ENCODE measurements at regions not wholly inside any gene's neighbourhood (a gene's known extent, or its start where the extent isn't known, plus 50 kb on each side); places are given as distances from the start of the nearest gene placed in this dataset.

- FAIRE-seq = no peak
- Histone ChIP-seq H3K4me3 (no peak overlapping the region), H3K27ac (ENCODE audit: control insufficient read depth, insufficient read depth) (no peak overlapping the region), H3K79me2 (ENCODE audit: control insufficient read depth, insufficient read depth, low read length) (no peaks in the 10 kb centered on the region), H4K20me1 (ENCODE audit: control insufficient read depth, insufficient read depth) (no peaks in the 10 kb centered on the region), H3K36me3 (ENCODE audit: control insufficient read depth in 2 of 2, insufficient read depth in 2 of 2, low read length in 1 of 2) (no peaks in the 10 kb centered on the region), H3K9ac (ENCODE audit: control insufficient read depth, insufficient read depth, low read length) (no peak overlapping the region), H3K9me3 (replicated peaks; ENCODE audit: control insufficient read depth, insufficient read depth, low read length) (no peaks in the 10 kb centered on the region), H3K4me1 (ENCODE audit: control insufficient read depth, insufficient read depth, low read length) (no peaks in the 10 kb centered on the region), H3K4me2 (ENCODE audit: control insufficient read depth, insufficient read depth) (no peak overlapping the region), H2AFZ (ENCODE audit: control insufficient read depth, low read depth, low read length) (no peak overlapping the region), H3K27me3 (replicated peaks in 1 of 2; ENCODE audit: control insufficient read depth in 2 of 2, insufficient read depth in 2 of 2, low read length in 1 of 2) (no peaks in the 10 kb centered on the region)
- no peak for TF ChIP-seq NR2C1 (IDR thresholded peaks at IDR 0.05)
- TF ChIP-seq NFYB (IDR thresholded peaks at IDR 0.05; ENCODE audit: insufficient read depth, low read depth, low read length) = 0 out of 2 replicates have a peak, but pooled peaks have one; percentile 38
- TF ChIP-seq ATF2 (IDR thresholded peaks at IDR 0.05; ENCODE audit: low read length) = no peak
- intact Hi-C loops (cut with micrococcal nuclease; ENCODE audit: unreplicated experiment) (no loop called here), in situ Hi-C loops (cut with MboI) (no loop called here)
- ChIA-PET POLR2A (no interaction called here), CTCF (no interaction called here), SMC1A (ENCODE audit: uncharacterized antibody, unreplicated experiment) (no interaction called here), RAD21 (ENCODE audit: unreplicated experiment) (no interaction called here)
- no peak for DNase-seq (ENCODE audit: low read depth, low spot score)
- 20% methylated on average over 3 of the region's 3 CpGs for WGBS (ENCODE audit: insufficient coverage, insufficient replicate concordance, low lambda C conversion rate, missing lambda C conversion rate)
- BruUV-seq (replicated peaks) = no TSS peak
- no peak for ATAC-seq
These were observed 301.9 kb upstream of the RASGEF1B start for GRCh38 chr4:81773557-81773956.

- RAD21 ChIA-PET (ENCODE audit: unreplicated experiment) = no interaction called here
- H2AFZ ChIP-seq (ENCODE audit: control insufficient read depth, low read depth, low read length) = no peak overlapping the region
- no peak for TF ChIP-seq ZNF207 (IDR thresholded peaks at IDR 0.05; ENCODE audit: borderline replicate concordance)
- no peak for TF ChIP-seq SIN3A (IDR thresholded peaks at IDR 0.05; ENCODE audit: low read depth, low read length)
- TF ChIP-seq DPF2 (IDR thresholded peaks at IDR 0.05) = no peak
- TF ChIP-seq ZBTB4 (CRISPR knock-in tag; IDR thresholded peaks at IDR 0.05) = no peak
- TF ChIP-seq ATF7 (IDR thresholded peaks at IDR 0.05; ENCODE audit: low read depth) = no peak
- TF ChIP-seq BCL3 (IDR thresholded peaks at IDR 0.05; ENCODE audit: borderline replicate concordance, insufficient read depth, low read depth, low read length, poor library complexity, severe bottlenecking) = no peak
- no peak for TF ChIP-seq ZSCAN29 (IDR thresholded peaks at IDR 0.05)
- H3K9ac ChIP-seq (ENCODE audit: control insufficient read depth, insufficient read depth, low read length) = no peak overlapping the region
- intact Hi-C loops (cut with micrococcal nuclease; ENCODE audit: unreplicated experiment) = no loop called here
- BruUV-seq (replicated peaks) = no TSS peak
- H3K79me2 ChIP-seq (ENCODE audit: control insufficient read depth, insufficient read depth, low read length) = no peaks in the 10 kb centered on the region
- no peak overlapping the region for H3K4me2 ChIP-seq (ENCODE audit: control insufficient read depth, insufficient read depth)
- H4K20me1 ChIP-seq (ENCODE audit: control insufficient read depth, insufficient read depth) = no peaks in the 10 kb centered on the region
- DNase-seq (ENCODE audit: low read depth, low spot score) (no peak), ATAC-seq (no peak), FAIRE-seq (no peak)
- no peaks in the 10 kb centered on the region for H3K9me3 ChIP-seq (replicated peaks; ENCODE audit: control insufficient read depth, insufficient read depth, low read length)
- no peaks in the 10 kb centered on the region for H3K27me3 ChIP-seq (replicated peaks in 1 of 2; ENCODE audit: control insufficient read depth in 2 of 2, insufficient read depth in 2 of 2, low read length in 1 of 2)
- CTCF ChIA-PET = no interaction called here
- no peak overlapping the region for H3K4me3 ChIP-seq
- no peaks in the 10 kb centered on the region for H3K4me1 ChIP-seq (ENCODE audit: control insufficient read depth, insufficient read depth, low read length)
- POLR2A ChIA-PET = no interaction called here
- H3K36me3 ChIP-seq (ENCODE audit: control insufficient read depth in 2 of 2, insufficient read depth in 2 of 2, low read length in 1 of 2) = no peaks in the 10 kb centered on the region
- 6% methylated on average over 1 of the region's 1 CpG for WGBS (ENCODE audit: insufficient coverage, insufficient replicate concordance, low lambda C conversion rate, missing lambda C conversion rate)
- SMC1A ChIA-PET (ENCODE audit: uncharacterized antibody, unreplicated experiment) = no interaction called here
- in situ Hi-C loops (cut with MboI) = no loop called here
- no peak overlapping the region for H3K27ac ChIP-seq (ENCODE audit: control insufficient read depth, insufficient read depth)
These were observed 300.0 kb upstream of the RASGEF1B start for GRCh38 chr4:81771721-81772120.

Measured in GM12878 (cell line).